NCI-H82 (cell line): ENCODE measurements at regions not wholly inside any gene's neighbourhood (a gene's known extent, or its start where the extent isn't known, plus 50 kb on each side); places are given as distances from the start of the nearest gene placed in this dataset.

ENCODE experiments used
- DNase-seq: peaks from one replicate; lab custom pipeline; 2025; lab: John Stamatoyannopoulos, UW

DNA sequence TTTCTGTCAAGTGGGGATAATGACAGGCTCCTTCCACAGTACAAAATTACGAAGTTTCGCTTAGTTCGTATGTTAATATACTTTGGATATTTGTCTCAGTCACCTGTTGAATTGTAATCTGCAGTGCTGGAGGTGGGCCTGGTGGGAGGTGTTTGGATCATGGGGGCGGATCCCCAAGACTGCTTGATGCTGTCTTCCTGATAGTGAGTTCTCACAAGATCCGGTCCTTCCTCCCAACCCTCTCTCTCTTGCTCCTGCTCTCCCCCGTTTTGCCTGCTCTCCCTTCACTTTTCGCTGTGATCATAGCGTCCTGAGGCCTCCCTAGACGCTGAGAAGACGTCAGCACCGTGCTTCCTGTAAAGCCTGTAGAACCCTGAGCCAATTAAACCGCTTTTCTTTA lies 97.1 kb upstream of the EPB41L3 start:
- no peak for DNase-seq

DNA sequence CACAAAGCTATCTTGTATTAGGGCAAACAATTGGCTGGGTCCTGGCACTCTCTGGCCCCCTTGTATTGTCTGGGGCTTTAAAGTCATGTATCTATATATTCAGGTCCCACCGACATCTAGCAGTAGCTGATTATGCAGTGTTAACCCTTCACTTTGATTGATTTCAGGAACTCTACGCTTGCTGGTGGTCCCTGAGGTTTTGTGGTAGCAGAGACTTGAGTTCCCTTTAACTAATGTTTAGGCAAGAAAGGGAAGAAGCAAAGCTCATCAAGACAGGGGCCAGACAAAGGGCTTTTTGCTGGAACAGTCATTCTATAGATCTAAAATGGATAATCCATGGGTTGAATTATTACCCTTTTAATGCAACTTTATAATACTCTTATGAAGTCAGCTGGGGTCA lies 95.3 kb upstream of the EPB41L3 start:
- no peak for DNase-seq

GRCh38 chr18:5632041-5632440 lies 88.2 kb upstream of the EPB41L3 start:
- DNase-seq = no peak

- no peak for DNase-seq
These were observed 87.2 kb upstream of the EPB41L3 start for GRCh38 chr18:5630900-5631413.

DNA sequence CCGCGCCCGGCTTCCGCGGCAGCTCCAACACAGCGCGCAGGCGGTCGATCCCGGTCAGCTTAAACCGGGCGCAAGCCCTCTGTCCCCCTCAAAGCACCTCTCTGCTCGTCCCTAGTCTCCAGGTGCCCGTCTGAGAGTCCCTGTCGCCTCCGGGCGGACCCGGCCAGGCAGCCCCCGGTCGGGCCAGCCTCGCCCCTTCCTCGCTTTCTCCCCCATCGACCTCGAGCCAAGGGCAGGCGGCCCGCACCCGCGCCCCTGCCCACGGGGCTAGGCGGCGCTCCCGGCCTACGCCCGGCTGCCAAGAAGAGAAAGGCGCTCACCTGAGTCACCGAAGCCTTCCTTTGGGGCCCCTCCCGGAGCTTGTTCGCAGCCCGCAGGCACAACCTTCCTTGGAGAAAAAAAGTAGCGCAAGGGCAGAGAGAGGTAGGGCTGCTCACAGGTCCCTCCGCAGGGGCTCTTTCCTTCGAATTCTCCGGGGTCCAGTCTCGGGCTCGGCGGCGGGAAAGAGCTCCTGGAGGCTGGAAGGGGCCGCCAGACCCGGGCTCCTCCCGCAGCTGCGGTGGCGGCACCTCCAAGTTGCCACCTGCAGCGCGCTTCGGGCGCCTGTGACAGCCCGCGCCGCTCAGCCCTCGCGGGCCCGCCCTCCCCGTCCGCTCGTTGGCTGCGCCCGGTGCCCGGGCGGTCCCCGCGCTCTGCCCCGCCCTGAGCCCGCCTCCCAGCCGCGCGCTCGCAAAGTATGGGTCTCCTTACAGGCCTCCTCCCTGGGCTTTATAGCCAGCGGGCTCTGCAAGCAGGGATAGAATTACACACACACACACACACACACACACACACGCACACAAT lies 86.5 kb upstream of the EPB41L3 start:
- peak; percentile 78 for DNase-seq

DNA sequence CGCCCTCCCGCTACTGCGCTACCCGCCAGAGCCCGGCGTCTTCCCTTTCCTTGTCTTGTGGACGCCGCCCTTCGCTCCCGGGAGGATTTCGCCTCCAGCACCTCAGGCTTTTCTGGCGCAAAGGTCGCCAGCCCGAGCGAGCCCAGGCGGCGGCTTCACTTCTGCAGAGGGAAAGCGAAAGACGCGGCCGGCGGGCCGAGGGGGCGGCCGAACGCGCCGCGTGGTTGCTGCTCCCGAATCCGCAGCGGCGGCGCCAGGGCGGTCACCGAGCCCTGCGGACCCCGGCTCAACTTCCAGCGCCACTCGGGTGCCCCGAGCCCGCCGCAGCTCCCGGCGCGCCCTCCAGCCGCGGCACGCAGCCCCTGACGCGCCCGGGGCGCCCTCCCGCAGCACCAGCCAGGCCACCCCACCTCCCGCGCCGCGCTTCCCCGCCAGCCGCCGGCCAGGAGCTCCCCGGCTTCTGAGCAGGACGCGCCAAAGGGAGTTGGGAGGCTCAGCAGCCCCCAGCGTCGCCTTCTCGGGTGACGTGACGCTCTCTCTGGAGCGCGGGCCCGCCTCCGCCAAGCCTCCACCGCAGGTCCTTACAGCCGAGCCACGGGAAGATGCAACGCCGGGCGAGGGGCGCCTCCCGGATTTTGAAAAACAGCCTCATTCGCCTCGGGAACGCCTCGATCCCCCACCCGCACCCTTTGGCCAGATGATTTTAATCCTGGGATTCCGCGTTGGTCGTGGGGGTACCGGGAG lies 84.9 kb upstream of the EPB41L3 start:
- DNase-seq = no peak

GRCh38 chr18:5627776-5628511 lies 84.1 kb upstream of the EPB41L3 start:
- peak; percentile 47 for DNase-seq

- no peak for DNase-seq
These were observed 82.5 kb upstream of the EPB41L3 start for GRCh38 chr18:5626130-5626880.

GRCh38 chr18:5625076-5625475 lies 81.3 kb upstream of the EPB41L3 start:
- DNase-seq = no peak

DNA sequence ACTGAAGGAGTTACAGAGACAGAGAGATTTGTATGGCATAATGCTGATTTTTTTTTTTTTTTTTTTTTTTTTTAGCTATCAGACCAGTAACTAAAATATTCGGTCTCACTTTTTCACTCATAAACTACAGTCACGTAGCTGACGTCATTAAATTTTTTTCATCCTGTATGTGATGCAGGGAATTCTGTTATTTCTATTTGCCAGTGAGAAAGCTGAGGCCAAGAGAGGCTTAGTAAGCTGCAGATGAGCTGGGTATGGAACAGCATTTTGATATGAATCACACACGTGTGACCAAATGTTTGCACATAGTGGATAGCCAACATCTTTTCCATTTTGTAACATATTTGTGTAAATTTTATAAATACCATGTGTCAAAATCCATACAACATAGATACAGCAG lies 79.1 kb upstream of the EPB41L3 start:
- DNase-seq = no peak

- no peak for DNase-seq
These were observed 76.5 kb upstream of the EPB41L3 start for GRCh38 chr18:5620289-5620688.

GRCh38 chr18:5619376-5619775 lies 75.6 kb upstream of the EPB41L3 start:
- no peak for DNase-seq

DNA sequence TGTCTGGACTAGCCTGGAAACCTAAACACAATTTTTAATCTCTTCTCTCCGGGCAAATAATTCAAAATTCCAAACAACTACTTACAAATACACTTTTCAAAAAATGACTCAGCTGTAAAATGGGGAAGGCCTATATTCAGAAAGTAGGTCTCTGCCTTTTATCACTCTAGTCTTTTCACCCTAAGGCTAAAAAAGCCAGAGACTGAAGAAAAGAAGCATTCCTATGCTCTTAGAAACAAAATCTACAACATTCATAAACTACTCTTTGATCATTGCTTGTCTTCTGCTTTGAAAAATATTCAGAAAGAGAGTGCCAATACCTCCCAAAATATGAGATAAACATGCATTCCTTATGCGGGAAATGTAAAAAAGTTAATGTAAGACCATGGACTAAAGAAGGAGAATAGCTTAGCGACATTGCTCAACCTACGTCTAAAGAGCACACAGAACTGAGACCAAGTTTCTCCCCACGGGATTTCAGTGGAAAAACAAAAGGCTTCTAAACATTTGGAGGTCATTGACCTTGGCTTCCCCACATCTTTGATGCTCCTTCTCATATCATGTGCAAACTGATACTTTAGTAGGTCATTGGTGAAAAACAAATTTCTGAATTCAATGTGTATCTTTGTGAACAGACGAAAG lies 74.4 kb upstream of the EPB41L3 start:
- no peak for DNase-seq

GRCh38 chr18:5611221-5611620 lies 67.4 kb upstream of the EPB41L3 start:
- DNase-seq = no peak

- no peak for DNase-seq
These were observed 65.0 kb upstream of the EPB41L3 start for GRCh38 chr18:5608846-5609245.

- no peak for DNase-seq
These were observed 63.2 kb upstream of the EPB41L3 start for GRCh38 chr18:5606951-5607350.

- DNase-seq = peak; percentile 48
These were observed 61.0 kb upstream of the EPB41L3 start for GRCh38 chr18:5604778-5605177.

GRCh38 chr18:5603153-5603552 lies 59.4 kb upstream of the EPB41L3 start:
- DNase-seq = no peak

DNA sequence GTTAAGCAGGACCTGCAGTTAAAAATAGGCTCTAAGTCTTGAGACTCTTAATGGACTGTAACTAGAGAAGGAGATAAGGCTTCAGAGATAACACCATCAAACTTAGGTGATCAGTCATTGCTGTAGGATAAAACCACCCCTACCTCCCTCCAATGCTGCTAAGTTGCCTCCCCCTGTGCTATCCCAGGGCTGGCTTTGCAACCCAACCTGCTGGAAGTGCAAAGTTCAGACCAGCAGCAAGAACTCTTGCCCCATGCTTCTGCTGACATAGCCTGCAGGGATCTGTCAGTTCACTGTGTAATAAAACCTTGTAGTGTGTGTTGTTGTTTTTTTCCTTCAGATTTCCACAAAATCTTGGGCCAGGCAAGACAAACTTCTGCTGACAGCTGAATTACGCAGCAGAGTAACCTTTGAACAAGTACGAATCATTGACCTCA lies 57.4 kb upstream of the EPB41L3 start:
- DNase-seq = peak; percentile 12

- peak; percentile 6 for DNase-seq
These were observed 56.7 kb upstream of the EPB41L3 start for GRCh38 chr18:5600378-5601071.

- no peak for DNase-seq
These were observed 52.8 kb upstream of the EPB41L3 start for GRCh38 chr18:5596585-5596984.
